ENCODE measurements at regions not wholly inside any gene's neighbourhood (a gene's known extent, or its start where the extent isn't known, plus 50 kb on each side); places are given as distances from the start of the nearest gene placed in this dataset.

DNA sequence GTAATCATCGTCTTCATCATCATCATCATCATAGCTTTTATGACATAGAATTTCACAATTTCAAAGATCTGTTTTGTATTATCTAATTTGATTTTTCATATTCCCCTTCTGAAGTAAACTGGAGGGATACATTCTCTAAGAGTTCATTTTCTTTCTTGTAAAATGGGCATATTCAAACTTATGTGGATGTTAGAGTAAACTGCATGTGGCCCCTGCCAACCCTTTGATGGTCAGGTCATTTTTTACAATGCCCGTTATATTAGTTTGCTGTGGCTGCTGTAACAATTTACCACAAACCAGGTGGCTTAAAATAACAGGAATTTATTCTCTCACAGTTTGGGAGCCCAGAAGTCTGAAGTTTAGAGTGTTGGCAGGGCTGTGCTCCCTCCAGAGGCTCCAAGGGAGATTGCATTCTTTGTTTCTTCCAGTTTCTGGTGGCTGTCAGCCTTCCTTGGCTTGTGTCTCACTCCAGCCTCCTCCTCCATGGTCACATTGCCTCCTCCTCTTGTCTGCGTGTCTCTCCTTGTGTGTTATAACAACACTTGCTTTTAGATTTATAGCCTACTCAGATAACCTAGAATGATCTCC, 127.5 kb upstream of the MMADHC start:
- no peak for DNase-seq
- no peaks in the 10 kb centered on the region for H3K9me3 ChIP-seq
- H3K4me3 ChIP-seq, result no peak overlapping the region
- H3K4me1 ChIP-seq, result no peaks in the 10 kb centered on the region
- TF ChIP-seq, protein P1, sequence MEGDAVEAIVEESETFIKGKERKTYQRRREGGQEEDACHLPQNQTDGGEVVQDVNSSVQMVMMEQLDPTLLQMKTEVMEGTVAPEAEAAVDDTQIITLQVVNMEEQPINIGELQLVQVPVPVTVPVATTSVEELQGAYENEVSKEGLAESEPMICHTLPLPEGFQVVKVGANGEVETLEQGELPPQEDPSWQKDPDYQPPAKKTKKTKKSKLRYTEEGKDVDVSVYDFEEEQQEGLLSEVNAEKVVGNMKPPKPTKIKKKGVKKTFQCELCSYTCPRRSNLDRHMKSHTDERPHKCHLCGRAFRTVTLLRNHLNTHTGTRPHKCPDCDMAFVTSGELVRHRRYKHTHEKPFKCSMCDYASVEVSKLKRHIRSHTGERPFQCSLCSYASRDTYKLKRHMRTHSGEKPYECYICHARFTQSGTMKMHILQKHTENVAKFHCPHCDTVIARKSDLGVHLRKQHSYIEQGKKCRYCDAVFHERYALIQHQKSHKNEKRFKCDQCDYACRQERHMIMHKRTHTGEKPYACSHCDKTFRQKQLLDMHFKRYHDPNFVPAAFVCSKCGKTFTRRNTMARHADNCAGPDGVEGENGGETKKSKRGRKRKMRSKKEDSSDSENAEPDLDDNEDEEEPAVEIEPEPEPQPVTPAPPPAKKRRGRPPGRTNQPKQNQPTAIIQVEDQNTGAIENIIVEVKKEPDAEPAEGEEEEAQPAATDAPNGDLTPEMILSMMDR (IDR thresholded peaks at IDR 0.05), result peak; percentile 38
- H3K27me3 ChIP-seq (ENCODE audit: low read depth), result no peaks in the 10 kb centered on the region
- peak in 1 of 2 donors; percentile 64 for ATAC-seq
- no peaks in the 10 kb centered on the region for H3K36me3 ChIP-seq
- H3K27ac ChIP-seq, result no peak overlapping the region
- intact Hi-C loops (cut with DNase I), result no loop called here

DNA sequence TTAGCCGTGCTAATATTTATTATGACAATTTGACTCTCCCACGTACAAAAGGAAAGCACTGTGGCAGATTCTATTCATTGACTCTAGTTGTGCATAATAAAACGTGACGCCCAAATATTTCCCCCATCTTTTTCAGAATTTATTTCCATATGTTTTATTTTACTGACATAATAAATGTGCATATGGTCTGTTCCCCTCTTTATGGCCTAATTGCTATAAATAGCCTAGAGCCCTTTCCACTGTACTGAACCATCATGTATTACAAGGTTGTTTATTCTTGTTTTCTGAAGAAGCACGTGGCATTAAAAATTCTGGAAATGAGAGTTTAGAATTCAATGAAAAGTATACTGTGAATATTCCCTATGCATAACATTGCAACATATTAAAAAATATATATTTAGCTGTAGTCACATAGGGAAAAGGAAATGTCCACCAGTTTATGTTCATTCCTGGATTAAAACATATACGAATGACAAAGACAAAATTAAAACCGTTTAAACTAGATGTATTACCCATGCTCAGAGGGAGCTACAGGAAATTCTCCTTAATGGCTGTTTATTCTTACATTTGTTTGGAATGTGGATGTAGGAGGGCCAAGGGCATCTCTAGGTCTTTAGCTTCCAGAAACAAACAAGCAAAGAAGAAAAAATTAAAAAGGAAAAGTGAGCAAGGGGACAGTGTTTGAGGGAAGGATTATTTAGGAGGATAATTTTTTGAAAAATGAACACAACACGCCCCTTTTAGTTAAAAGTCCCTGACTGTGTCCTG, 122.1 kb upstream of the MMADHC start:
- DNase-seq, result no peak
- H3K27ac ChIP-seq, result no peak overlapping the region
- intact Hi-C loops (cut with DNase I), result no loop called here

DNA sequence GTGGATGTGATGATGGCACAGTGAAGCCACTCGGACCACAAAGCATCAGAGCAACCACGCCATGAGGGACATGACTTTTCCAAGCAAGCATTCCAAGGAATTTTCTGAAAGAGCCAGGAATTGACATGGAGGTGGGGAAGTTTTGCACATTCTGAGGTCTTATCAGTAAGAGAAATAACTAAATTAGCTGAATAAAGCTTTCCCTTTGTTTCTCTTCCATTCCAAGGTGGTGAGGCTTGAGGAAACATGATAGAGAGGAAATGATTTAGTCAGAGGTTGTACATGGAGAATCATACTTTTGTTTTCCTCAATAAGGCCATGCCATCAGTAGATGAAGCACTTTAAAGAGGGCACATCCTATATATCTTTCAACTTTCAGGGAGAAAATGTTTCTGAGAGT, 115.7 kb upstream of the MMADHC start:
- DNase-seq (no peak), ATAC-seq (no peak)
- H3K36me3 ChIP-seq, result no peaks in the 10 kb centered on the region
- H3K9me3 ChIP-seq, result no peaks in the 10 kb centered on the region
- no peak overlapping the region for H3K27ac ChIP-seq
- TF ChIP-seq, protein P1 (IDR thresholded peaks at IDR 0.05), result no peak
- intact Hi-C loops (cut with DNase I), result no loop called here
- H3K4me1 ChIP-seq, result no peaks in the 10 kb centered on the region
- no peaks in the 10 kb centered on the region for H3K27me3 ChIP-seq (ENCODE audit: low read depth)
- H3K4me3 ChIP-seq, result no peak overlapping the region

More for the DNA sequence above, 122.1 kb upstream of the MMADHC start:
- no peaks in the 10 kb centered on the region for H3K4me1 ChIP-seq
- H3K4me3 ChIP-seq, result no peak overlapping the region
- no peaks in the 10 kb centered on the region for H3K36me3 ChIP-seq
- no peaks in the 10 kb centered on the region for H3K9me3 ChIP-seq
- TF ChIP-seq, protein P1 (IDR thresholded peaks at IDR 0.05), result no peak
- ATAC-seq, result no peak
- H3K27me3 ChIP-seq (ENCODE audit: low read depth), result no peaks in the 10 kb centered on the region

DNA sequence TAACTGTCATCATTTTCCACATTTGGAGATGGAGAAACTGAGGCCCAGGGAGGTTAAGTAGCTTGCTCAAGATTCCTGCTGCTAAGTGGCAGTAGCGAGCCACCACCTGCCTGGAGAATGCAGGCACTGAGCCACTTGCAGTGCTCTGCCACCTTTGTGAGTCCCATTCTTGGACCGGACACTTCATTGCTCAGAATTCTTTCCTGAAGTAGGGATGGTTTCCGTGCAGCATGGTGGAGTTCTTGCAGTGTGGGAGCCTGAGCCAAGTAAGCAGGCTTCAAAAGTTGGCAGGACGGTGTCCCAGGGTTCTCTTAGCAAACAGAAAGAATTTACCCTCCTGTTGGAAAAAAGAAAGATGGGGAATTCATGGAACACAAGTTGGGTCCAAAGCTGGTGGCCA, 115.0 kb upstream of the MMADHC start:
- H3K4me1 ChIP-seq, result no peaks in the 10 kb centered on the region
- intact Hi-C loops (cut with DNase I), result no loop called here
- H3K4me3 ChIP-seq, result no peak overlapping the region
- H3K9me3 ChIP-seq, result no peaks in the 10 kb centered on the region
- no peak overlapping the region for H3K27ac ChIP-seq
- DNase-seq, result no peak
- H3K36me3 ChIP-seq, result no peaks in the 10 kb centered on the region
- no peaks in the 10 kb centered on the region for H3K27me3 ChIP-seq (ENCODE audit: low read depth)
- TF ChIP-seq, protein P1 (IDR thresholded peaks at IDR 0.05), result no peak
- ATAC-seq, result no peak

DNA sequence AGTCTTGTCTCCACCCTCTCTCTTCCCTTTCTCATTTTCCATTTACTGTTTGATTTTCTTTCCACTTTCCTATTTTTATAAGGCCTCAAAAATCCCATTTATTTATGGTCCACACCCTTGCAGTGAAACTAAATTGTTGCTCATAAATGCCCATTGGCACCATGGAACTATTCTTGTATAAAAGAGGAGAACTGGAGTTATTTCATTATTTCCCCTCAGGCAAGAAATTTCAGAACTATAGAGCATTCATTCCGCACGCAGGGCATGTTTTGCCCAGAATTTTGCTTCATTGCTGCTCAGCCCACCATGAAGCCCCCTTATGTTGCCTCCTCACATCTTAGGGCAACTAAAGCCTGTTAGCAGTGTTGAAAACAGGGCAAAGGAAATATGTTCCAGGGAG, 113.7 kb upstream of the MMADHC start:
- Histone ChIP-seq H3K27me3 (ENCODE audit: low read depth) (no peaks in the 10 kb centered on the region), H3K9me3 (no peaks in the 10 kb centered on the region), H3K4me3 (no peak overlapping the region), H3K36me3 (no peaks in the 10 kb centered on the region), H3K27ac (no peak overlapping the region), H3K4me1 (no peaks in the 10 kb centered on the region)
- intact Hi-C loops (cut with DNase I), result no loop called here
- DNase-seq, result no peak
- TF ChIP-seq, protein P1 (IDR thresholded peaks at IDR 0.05), result no peak
- no peak for ATAC-seq
